DOHH2 (cell line): ENCODE measurements at regions not wholly inside any gene's neighbourhood (a gene's known extent, or its start where the extent isn't known, plus 50 kb on each side); places are given as distances from the start of the nearest gene placed in this dataset.
"Not testable (repeated sequence)": the region's sequence is repeated elsewhere in the genome, so short reads cannot be mapped to it uniquely, and the experiment has no call there.

Experiments
- H3F3A ChIP-seq: fragments of 200-600 bp; sonication (generic), shearing (Covaris generic); 2 replicates; pipeline ENCODE4 v1.6.0; 2016; ENCODE audit warnings: antibody characterized with exemption, mild to moderate bottlenecking; ENCODE audit not compliant: control insufficient read depth, insufficient read depth
- H3K27ac ChIP-seq: fragments of 200-600 bp; sonication (generic); 2 replicates; pipeline ENCODE4 v1.5.1; 2014; ENCODE audit warnings: low read depth, mild to moderate bottlenecking, low read length, moderate library complexity
- H3K27me3 ChIP-seq: fragments of 200-600 bp; sonication (generic); 2 replicates; pipeline ENCODE4 v1.6.1; 2014; ENCODE audit warnings: mild to moderate bottlenecking, low read length, mixed read lengths; ENCODE audit not compliant: control insufficient read depth
- H3K36me3 ChIP-seq: fragments of 200-600 bp; sonication (generic); 2 replicates; pipeline ENCODE4 v1.6.1; 2014; ENCODE audit warnings: mild to moderate bottlenecking, low read length, moderate library complexity, mixed read lengths; ENCODE audit not compliant: control insufficient read depth
- H3K4me1 ChIP-seq: fragments of 200-600 bp; sonication (generic); 2 replicates; pipeline ENCODE4 v1.6.1; 2014; ENCODE audit warnings: mild to moderate bottlenecking, low read length, mixed read lengths; ENCODE audit not compliant: control insufficient read depth
- H3K4me2 ChIP-seq: fragments of 200-600 bp; sonication (generic); 2 replicates; pipeline ENCODE4 v1.6.0; 2014; ENCODE audit warnings: mild to moderate bottlenecking, low read length, moderate library complexity
- H3K4me3 ChIP-seq: fragments of 200-600 bp; sonication (generic); 2 replicates; pipeline ENCODE4 v1.5.1; 2014; ENCODE audit warnings: mild to moderate bottlenecking, low read length, mixed read lengths
- H3K79me2 ChIP-seq: fragments of 200-600 bp; sonication (generic); 2 replicates; pipeline ENCODE4 v1.6.1; 2014; ENCODE audit warnings: mild to moderate bottlenecking, low read length, mixed read lengths; ENCODE audit not compliant: control insufficient read depth
- H3K9me2 ChIP-seq: fragments of 200-600 bp; sonication (generic); replicated peaks from 2 replicates; pipeline ENCODE4 v1.6.1; 2014; ENCODE audit warnings: mild to moderate bottlenecking, low read length, mixed read lengths; ENCODE audit not compliant: control insufficient read depth
- H3K9me3 ChIP-seq: fragments of 200-600 bp; sonication (generic); 2 replicates; pipeline ENCODE4 v1.6.1; 2014; ENCODE audit warnings: antibody characterized with exemption, low read length, mixed read lengths; ENCODE audit not compliant: control insufficient read depth, insufficient read depth
- H4K20me1 ChIP-seq: fragments of 200-600 bp; sonication (generic); 2 replicates; pipeline ENCODE4 v1.6.0; 2014; ENCODE audit warnings: low read depth, mild to moderate bottlenecking, antibody characterized with exemption, low read length, moderate library complexity; ENCODE audit not compliant: control insufficient read depth, insufficient read depth
- CTCF ChIP-seq: fragments of 200-600 bp; sonication (generic); IDR thresholded peaks from one replicate; pipeline ENCODE4 v1.5.1; 2014; ENCODE audit warnings: antibody characterized with exemption, mild to moderate bottlenecking, low read depth, low read length; ENCODE audit not compliant: poor library complexity, severe bottlenecking
- EZH2phosphoT487 ChIP-seq: fragments of 200-600 bp; sonication (generic); IDR thresholded peaks from 2 replicates; pipeline ENCODE4 v1.6.1; 2017; ENCODE audit warnings: borderline replicate concordance, mild to moderate bottlenecking, antibody characterized with exemption, low read length, moderate library complexity, mixed read lengths

DNA sequence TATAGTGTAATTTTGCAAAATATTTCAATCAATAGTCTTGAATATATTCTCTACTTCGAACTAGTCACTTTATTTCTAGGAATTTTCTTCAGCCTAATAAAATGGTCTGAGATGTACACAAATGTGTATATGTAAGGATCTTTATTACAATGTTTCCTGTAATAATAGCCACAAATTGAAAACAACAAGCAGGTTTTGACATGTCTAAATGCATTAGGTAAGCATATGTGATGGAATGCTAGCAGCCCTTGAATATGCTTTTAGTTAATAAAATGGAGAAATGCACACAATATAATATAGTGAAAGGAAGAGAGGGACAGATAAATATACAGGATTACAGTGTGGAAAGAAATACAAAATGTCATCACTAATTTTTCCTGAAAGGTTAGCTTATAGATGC, 196.5 kb upstream of the IRX5 start:
- no peak overlapping the region for H3K27ac ChIP-seq

DNA sequence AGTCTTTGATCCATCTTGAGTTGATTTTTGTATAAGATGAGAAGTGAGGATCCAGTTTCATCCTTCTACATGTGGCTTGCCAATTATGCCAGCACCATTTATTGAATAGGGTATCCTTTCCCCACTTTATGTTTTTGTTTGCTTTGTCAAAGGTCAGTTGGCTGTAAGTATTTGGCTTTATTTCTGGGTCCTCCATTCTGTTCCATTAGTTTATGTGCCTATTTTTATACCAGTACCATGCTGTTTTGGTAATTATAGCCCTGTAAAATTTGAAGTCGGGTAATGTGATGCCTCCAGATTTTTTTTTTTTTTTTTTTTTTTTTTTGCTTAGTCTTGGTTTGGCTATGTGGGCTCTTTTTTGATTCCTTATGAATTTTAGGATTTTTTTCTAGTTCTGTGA, 203.0 kb upstream of the IRX5 start:
- H3K4me1 ChIP-seq, H4K20me1 ChIP-seq, H3K27ac ChIP-seq, H3K4me3 ChIP-seq, H3K27me3 ChIP-seq, H3K79me2 ChIP-seq, H3K4me2 ChIP-seq, H3F3A ChIP-seq, H3K9me2 ChIP-seq, H3K36me3 ChIP-seq, H3K9me3 ChIP-seq: not testable (repeated sequence)

More for the DNA sequence above, 196.5 kb upstream of the IRX5 start:
- no peaks in the 10 kb centered on the region for H3K36me3 ChIP-seq
- H3K27me3 ChIP-seq, result no peaks in the 10 kb centered on the region
- H3K79me2 ChIP-seq, result no peaks in the 10 kb centered on the region
- TF ChIP-seq EZH2phosphoT487 (no peak), CTCF (no peak)
- H3K4me2 ChIP-seq, result no peak overlapping the region
- no peak overlapping the region for H3K4me3 ChIP-seq
- no peaks in the 10 kb centered on the region for H3K4me1 ChIP-seq
- H3K9me3 ChIP-seq, result no peaks in the 10 kb centered on the region
- H4K20me1 ChIP-seq, result no peaks in the 10 kb centered on the region
- no peaks in the 10 kb centered on the region for H3K9me2 ChIP-seq
- no peaks in the 10 kb centered on the region for H3F3A ChIP-seq

DNA sequence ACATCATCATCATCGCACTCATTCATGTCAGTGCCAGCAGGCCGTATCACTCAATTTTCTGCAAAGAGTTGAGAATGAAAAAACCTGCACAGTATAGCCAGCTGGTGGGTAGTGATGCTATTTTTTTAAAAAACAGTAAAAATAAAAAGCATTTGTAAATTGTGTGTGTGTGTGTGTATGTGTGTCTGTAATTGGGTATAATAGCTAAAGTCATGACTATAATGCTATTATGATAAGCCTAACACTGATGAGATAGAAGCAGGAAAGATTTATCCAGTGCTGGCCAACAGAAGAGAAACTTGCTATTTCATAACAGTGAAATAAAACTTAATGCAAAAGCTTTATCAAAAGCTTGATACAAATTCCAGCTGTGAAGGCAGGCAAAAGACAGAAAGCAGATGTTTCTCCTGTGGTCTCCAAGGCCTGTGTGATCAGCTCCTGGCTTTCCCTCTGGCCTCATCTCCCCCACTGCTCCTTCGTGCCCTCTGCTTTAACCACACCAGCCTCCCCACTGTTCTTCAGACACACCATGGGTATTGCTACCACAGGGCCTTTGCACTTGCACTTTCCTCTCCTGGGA, 206.2 kb upstream of the IRX5 start:
- no peaks in the 10 kb centered on the region for H3K9me3 ChIP-seq
- TF ChIP-seq EZH2phosphoT487 (no peak), CTCF (no peak)
- no peak overlapping the region for H3K4me2 ChIP-seq
- no peaks in the 10 kb centered on the region for H3K4me1 ChIP-seq
- no peaks in the 10 kb centered on the region for H3K79me2 ChIP-seq
- no peaks in the 10 kb centered on the region for H3K27me3 ChIP-seq
- no peaks in the 10 kb centered on the region for H3F3A ChIP-seq
- no peaks in the 10 kb centered on the region for H3K36me3 ChIP-seq
- no peaks in the 10 kb centered on the region for H3K9me2 ChIP-seq
- no peak overlapping the region for H3K4me3 ChIP-seq
- no peak overlapping the region for H3K27ac ChIP-seq
- H4K20me1 ChIP-seq, result no peaks in the 10 kb centered on the region

DNA sequence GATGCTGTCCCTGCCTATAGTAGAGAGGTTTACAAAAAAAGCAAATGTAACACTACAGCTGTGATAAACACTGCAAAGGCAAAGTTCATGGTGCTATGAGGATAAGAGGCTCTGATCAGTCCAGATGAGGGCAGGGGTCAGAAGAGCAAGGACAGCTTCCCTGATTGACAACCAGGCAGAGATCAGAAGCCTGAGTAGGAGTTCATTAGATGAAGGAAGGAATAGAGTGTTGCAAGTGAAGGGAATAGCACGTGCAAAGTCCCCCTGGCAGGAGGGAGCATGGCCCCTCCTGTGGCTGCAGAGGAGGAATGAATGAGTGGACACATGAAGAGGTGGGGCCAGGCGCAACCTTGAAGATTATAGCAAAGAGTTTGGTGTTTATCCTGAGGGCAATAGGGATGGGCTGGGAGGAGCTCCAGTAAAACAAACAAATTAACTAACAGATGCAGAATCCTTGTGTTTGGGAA, 208.4 kb upstream of the IRX5 start:
- Histone ChIP-seq H3K9me3 (no peaks in the 10 kb centered on the region), H3K79me2 (no peaks in the 10 kb centered on the region), H3K4me2 (no peak overlapping the region), H4K20me1 (no peaks in the 10 kb centered on the region), H3K27me3 (no peaks in the 10 kb centered on the region), H3K27ac (no peak overlapping the region), H3K4me3 (no peak overlapping the region), H3F3A (no peaks in the 10 kb centered on the region), H3K4me1 (no peaks in the 10 kb centered on the region), H3K36me3 (no peaks in the 10 kb centered on the region), H3K9me2 (no peaks in the 10 kb centered on the region)
- no peak for TF ChIP-seq CTCF
- TF ChIP-seq EZH2phosphoT487, result no peak
